ENCODE measurements at regions not wholly inside any gene's neighbourhood (a gene's known extent, or its start where the extent isn't known, plus 50 kb on each side); places are given as distances from the start of the nearest gene placed in this dataset.

DNA sequence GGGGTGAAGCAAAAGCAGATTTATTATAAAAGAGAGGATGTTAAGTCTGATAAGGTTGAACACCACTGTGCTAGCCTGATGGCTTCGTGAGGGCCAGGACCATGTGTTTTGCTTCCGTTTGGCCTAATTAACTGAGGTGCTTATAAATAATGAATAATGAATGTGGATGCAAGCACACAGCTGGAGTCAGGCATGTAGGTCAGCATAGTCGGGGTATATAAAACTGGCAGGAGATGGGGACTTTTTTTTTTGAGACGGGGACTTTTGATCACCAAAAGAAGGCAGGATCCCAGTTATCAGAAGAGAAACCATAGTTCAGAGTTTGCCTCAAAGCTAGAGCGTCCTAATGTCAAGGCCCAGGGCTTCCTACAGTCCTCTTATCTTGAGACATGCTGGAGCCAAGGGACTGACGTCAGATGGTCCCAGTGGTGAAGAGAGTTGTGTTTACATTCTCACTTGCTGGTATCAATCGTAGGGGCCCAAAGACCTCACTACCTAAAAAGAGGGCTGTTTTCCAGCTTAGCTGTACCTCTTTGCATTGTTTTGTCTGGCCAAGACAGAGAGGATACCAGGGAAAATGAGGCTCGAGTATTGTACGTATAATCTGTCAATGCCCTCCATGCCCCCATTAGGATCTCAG is 50.4 kb downstream of the RTL9 start:
- TF ChIP-seq, protein P1, sequence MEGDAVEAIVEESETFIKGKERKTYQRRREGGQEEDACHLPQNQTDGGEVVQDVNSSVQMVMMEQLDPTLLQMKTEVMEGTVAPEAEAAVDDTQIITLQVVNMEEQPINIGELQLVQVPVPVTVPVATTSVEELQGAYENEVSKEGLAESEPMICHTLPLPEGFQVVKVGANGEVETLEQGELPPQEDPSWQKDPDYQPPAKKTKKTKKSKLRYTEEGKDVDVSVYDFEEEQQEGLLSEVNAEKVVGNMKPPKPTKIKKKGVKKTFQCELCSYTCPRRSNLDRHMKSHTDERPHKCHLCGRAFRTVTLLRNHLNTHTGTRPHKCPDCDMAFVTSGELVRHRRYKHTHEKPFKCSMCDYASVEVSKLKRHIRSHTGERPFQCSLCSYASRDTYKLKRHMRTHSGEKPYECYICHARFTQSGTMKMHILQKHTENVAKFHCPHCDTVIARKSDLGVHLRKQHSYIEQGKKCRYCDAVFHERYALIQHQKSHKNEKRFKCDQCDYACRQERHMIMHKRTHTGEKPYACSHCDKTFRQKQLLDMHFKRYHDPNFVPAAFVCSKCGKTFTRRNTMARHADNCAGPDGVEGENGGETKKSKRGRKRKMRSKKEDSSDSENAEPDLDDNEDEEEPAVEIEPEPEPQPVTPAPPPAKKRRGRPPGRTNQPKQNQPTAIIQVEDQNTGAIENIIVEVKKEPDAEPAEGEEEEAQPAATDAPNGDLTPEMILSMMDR (IDR thresholded peaks at IDR 0.05; ENCODE audit: low read depth, low read length), result no peak
- H3K4me3 ChIP-seq (ENCODE audit: low read depth, low read length), result no peak overlapping the region

DNA sequence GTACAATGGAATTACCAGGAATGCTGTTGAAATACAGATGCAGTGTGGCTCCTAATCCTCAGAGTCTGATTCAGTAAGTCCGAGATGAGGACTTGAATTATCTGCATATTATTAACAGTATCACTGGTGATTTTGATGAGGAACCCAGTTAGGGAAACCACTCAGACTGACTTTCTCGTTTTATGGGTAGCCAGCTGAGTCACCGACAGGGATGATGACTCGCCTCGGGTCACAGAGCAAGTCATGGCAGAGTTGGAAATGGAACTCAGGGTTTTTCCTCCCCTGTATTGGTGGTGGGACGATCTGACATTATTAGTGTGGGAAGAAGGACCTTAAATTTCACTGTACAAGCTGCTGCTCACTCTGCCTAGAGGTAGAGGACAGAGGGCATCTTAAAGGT is 51.3 kb downstream of the RTL9 start:
- TF ChIP-seq, protein P1 (IDR thresholded peaks at IDR 0.05; ENCODE audit: low read depth, low read length), result no peak
- no peak overlapping the region for H3K4me3 ChIP-seq (ENCODE audit: low read depth, low read length)

DNA sequence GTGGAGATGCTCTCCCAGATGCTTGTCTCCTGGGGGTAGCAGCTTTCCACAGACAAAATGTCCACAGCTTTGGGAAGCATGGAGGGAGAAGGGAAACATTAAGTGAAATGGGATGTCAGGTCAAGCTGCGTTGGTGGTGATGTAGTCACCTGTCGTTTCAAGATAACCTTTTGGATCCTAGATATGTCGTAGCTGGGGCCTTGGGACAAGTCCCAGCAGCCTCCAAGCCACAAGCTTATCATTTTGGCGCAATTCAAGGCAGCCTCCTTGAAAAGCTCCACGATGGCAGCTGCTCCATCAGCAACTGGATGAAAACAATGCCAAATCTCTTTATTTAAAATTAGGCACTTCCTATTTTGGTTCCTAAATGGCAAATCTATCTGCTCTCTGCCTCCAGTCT is 52.0 kb downstream of the RTL9 start:
- TF ChIP-seq, protein P1 (IDR thresholded peaks at IDR 0.05; ENCODE audit: low read depth, low read length), result no peak
- no peak overlapping the region for H3K4me3 ChIP-seq (ENCODE audit: low read depth, low read length)

DNA sequence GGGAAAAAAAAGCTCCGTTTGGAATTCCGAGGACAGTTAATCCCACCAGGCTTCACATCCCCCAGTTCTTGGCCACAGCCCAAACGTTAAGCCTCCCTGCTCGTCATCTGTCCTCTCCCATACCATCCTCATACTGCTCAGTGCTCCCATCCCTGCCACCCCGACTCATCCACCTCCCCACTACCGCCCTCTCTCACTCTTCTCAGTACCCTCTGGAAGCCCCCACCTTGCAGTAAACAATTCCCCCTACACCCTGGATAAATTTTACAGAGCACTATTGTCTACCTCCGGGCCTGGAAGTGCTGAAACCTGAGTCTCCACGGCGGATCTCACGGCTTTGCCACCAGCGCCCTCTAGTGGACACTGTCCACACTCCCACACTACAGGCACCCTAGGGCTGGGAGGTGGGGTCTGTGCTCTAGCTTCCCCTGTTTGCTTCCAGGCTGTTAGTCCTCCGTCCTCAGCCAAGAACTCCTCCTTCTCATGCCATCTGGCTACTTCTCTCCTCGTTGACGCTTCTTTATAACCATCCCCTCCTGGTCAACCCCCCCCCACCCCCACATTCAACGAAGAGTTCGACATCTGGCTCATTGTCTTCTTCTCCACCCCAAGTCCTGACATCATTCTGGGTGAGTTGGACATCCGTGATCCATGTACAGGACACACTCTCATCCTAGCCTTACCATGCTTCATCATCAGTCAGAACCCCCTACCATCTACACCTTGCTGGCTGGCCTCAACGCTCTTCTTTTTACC is 54.5 kb downstream of the RTL9 start:
- no peak overlapping the region for H3K4me3 ChIP-seq (ENCODE audit: low read depth, low read length)
- TF ChIP-seq, protein P1 (IDR thresholded peaks at IDR 0.05; ENCODE audit: low read depth, low read length), result peak; percentile 76

DNA sequence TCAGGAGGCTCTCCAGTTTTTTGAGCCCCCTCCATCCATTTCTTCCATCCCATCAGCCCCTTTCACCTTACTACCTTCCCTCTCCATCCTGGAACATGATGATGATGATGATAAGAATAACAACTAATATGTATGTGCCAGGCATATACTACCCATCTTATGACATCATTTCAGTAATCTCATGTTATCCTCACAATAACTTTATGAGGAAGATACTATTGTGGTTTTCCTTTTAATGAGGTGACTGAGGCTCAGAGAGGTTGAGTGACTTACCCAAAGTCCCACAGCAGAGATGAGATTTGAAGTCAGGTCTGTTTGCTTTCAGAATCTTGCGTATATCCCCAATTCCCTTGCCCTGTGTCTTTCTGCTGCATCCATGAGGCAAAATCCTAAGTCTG is 55.1 kb downstream of the RTL9 start:
- no peak overlapping the region for H3K4me3 ChIP-seq (ENCODE audit: low read depth, low read length)
- TF ChIP-seq, protein P1 (IDR thresholded peaks at IDR 0.05; ENCODE audit: low read depth, low read length), result no peak

DNA sequence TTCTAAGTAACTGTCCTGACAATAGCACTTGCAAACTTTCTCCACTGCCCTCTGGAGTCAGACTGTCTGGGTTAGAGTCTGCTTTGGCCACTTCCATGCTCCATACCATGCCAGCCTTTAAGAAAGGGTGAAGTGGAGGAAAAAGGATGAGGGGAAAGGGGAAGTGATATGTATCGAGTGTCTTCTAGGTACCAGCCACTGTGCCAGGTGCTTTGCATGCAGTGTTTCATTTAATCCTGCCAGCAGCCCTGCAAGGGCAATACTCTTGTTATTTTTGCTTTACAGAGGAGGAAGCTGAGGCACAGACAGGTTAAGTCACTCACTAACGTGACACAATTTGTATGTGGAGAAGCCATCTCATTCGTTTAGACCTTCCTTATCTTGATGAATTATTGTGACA is 55.6 kb downstream of the RTL9 start:
- TF ChIP-seq, protein P1 (IDR thresholded peaks at IDR 0.05; ENCODE audit: low read depth, low read length), result no peak
- H3K4me3 ChIP-seq (ENCODE audit: low read depth, low read length), result no peak overlapping the region

DNA sequence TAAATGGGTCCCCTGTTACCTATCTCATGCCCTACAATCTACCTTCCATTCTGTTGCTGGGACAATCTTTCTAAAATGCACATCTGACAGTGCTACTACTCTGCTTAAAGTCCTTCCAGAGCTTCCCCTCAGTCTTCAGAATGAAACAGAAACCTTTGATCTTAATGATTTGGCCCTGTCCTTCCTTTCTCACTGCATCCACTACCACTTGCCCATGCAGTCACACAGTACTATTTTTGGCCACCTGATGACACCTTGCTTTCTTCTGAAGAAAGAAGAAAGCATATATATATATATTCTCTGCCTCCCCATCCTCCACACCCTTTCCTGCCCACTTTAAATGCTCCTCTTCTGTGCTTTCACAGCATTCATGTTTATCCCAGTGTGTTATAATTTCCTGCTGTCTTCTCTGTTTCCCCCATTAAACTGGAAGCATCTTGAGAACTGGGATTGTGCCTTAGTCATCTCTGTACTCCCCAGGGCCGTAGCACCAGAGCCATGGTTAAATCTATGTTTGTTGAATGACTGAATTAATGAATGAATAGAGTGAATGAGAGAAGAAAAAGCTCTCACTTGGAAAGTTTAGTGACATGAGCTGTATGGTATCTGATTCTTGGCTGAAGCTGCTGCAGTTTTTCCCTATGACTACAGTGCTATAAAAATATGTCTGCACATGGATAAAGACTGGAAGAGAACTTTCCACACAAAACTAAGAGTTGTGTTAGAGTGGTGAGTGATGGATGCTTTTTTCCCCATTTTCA is 56.2 kb downstream of the RTL9 start:
- TF ChIP-seq, protein P1 (IDR thresholded peaks at IDR 0.05; ENCODE audit: low read depth, low read length), result no peak
- H3K4me3 ChIP-seq (ENCODE audit: low read depth, low read length), result no peak overlapping the region
